NCI-H2227 (cell line): ENCODE measurements at regions not wholly inside any gene's neighbourhood (a gene's known extent, or its start where the extent isn't known, plus 50 kb on each side); places are given as distances from the start of the nearest gene placed in this dataset.

Source experiments
- DNase-seq: peaks from one replicate; lab custom pipeline; 2025; ENCODE audit not compliant: unreplicated experiment; lab: John Stamatoyannopoulos, UW

GRCh38 chr11:32003335-32003734 is 87.5 kb upstream of the RCN1 start:
- no peak for DNase-seq

- DNase-seq = no peak
Measured at GRCh38 chr11:32002311-32002710, 88.6 kb upstream of the RCN1 start.

GRCh38 chr11:31997955-31998354 is 92.9 kb upstream of the RCN1 start:
- no peak for DNase-seq

- no peak for DNase-seq
Measured at GRCh38 chr11:31996159-31996881, 94.6 kb upstream of the RCN1 start.

- no peak for DNase-seq
Measured at GRCh38 chr11:31995525-31996094, 95.3 kb upstream of the RCN1 start.

GRCh38 chr11:31995032-31995431 is 95.8 kb upstream of the RCN1 start:
- DNase-seq = peak; percentile 19

- DNase-seq = peak; percentile 56
Measured at GRCh38 chr11:31987118-31988005, 103.5 kb upstream of the RCN1 start.

- DNase-seq = no peak
Measured at GRCh38 chr11:31986201-31986889, 104.5 kb upstream of the RCN1 start.

- DNase-seq = no peak
Measured at GRCh38 chr11:31981457-31981856, 109.4 kb upstream of the RCN1 start.

- no peak for DNase-seq
Measured at GRCh38 chr11:31977343-31977742, 113.5 kb upstream of the RCN1 start.

- no peak for DNase-seq
Measured at GRCh38 chr11:31974366-31975136, 116.3 kb upstream of the RCN1 start.

- DNase-seq = no peak
Measured at GRCh38 chr11:31973172-31973571, 117.7 kb upstream of the RCN1 start.

GRCh38 chr11:31972623-31973022 is 118.3 kb upstream of the RCN1 start:
- DNase-seq = no peak

GRCh38 chr11:31969359-31969702 is 121.5 kb upstream of the RCN1 start:
- no peak for DNase-seq

GRCh38 chr11:31968461-31969358 is 122.2 kb upstream of the RCN1 start:
- DNase-seq = no peak

GRCh38 chr11:31967404-31968130 is 123.3 kb upstream of the RCN1 start:
- DNase-seq = no peak

GRCh38 chr11:31966846-31967245 is 124.0 kb upstream of the RCN1 start:
- no peak for DNase-seq

GRCh38 chr11:31964181-31964580 is 126.7 kb upstream of the RCN1 start:
- DNase-seq = no peak

- no peak for DNase-seq
Measured at GRCh38 chr11:31960126-31960525, 130.7 kb upstream of the RCN1 start.
